NT2/D1 (cell line): ENCODE measurements at regions not wholly inside any gene's neighbourhood (a gene's known extent, or its start where the extent isn't known, plus 50 kb on each side); places are given as distances from the start of the nearest gene placed in this dataset.

Experiments
- YY1 ChIP-seq: IDR thresholded peaks from 2 replicates; pipeline ENCODE4 v1.6.1; 2011; ENCODE audit not compliant: insufficient read length, insufficient read depth
- ZNF274 ChIP-seq: IDR thresholded peaks from 2 replicates; pipeline ENCODE4 v1.6.1; 2011; ENCODE audit warnings: mild to moderate bottlenecking, low read depth, low read length

GRCh38 chr3:75896265-75896664, 110.9 kb upstream of the ZNF717 start:
- TF ChIP-seq YY1 = no peak
- no peak for TF ChIP-seq ZNF274
